Thyroid gland (tissue), 4 donors: ENCODE measurements at regions not wholly inside any gene's neighbourhood (a gene's known extent, or its start where the extent isn't known, plus 50 kb on each side); places are given as distances from the start of the nearest gene placed in this dataset.

Experiments
- DNase-seq, 2 donors: peaks; one replicate each; pipeline ENCODE4 v3.0.0-alpha.2; 2019
- H3K27ac ChIP-seq, 3 donors: fragments of 200-600 bp; sonication (generic); 1 replicate in 2 of 3; 2 replicates in 1 of 3; pipeline ENCODE4 v1.5.1; 2016 to 2019; ENCODE audit warnings: mild to moderate bottlenecking in 1 of 3, moderate library complexity in 1 of 3
- H3K27me3 ChIP-seq: fragments of 200-600 bp; sonication (generic); one replicate; pipeline ENCODE4 v1.5.1; 2019
- H3K36me3 ChIP-seq, 2 donors: fragments of 200-600 bp; sonication (generic); one replicate each; pipeline ENCODE4 v1.5.1; 2016 to 2019
- H3K4me1 ChIP-seq, 2 donors: fragments of 200-600 bp; sonication (generic); one replicate each; pipeline ENCODE4 v1.5.1; 2017 to 2019
- H3K4me3 ChIP-seq, 3 donors: fragments of 200-600 bp; sonication (generic); replicated peaks in 1 of 3; 1 replicate in 2 of 3; 2 replicates in 1 of 3; pipeline ENCODE4 v1.5.1; 2016; ENCODE audit warnings: mild to moderate bottlenecking in 1 of 3
- H3K9me3 ChIP-seq: fragments of 200-600 bp; sonication (generic); one replicate; pipeline ENCODE4 v1.5.1; 2017
- POLR2A ChIP-seq, 2 donors: fragments of 450-650 bp; IDR thresholded peaks; one replicate each; pipeline ENCODE4 v1.6.1; 2017; ENCODE audit warnings: antibody characterized with exemption in 2 of 2, mild to moderate bottlenecking in 2 of 2, moderate library complexity in 1 of 2
- WGBS, 2 donors: methylation state at CpG; one replicate each; pipeline ENCODE4 v1.1.5; 2017; 5-methylcytosine and 5-hydroxymethylcytosine counted together
- intact Hi-C: fragments of 100-400 bp; cut with DNase I; formaldehyde crosslinking; loops from one replicate; pipeline ENCODE4 v1.15.1; 2023
- TF ChIP-seq, protein P1 (sequence below), 6 experiments: fragments of 200-600 bp in 3 of 6; fragments of 450-650 bp in 3 of 6; sonication (generic) in 3 of 6; IDR thresholded peaks; one replicate each; pipeline ENCODE4 v1.5.1; 2016 to 2019; ENCODE audit warnings: antibody characterized with exemption in 6 of 6, mild to moderate bottlenecking in 2 of 6, inconsistent platforms in 1 of 6, moderate library complexity in 1 of 6

DNA sequence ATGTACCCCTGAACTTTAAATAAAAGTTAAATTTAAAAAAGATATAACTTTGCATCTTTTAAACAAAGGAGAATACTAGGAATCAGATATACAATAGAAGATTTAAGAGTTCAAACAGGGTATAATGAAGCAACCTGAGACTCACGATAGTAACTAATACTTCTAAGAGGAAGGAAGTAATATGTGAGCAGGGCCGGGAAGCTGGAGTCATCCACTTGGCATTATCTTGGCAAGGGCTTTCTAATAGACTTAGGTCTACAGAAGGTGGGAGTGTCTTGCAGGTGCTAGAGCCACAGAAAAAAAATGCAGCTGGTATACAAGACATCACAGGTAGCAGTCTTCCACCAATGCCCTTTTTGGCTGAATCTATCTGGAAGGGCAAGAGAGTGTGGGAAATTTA lies 231.9 kb downstream of the KCTD12 start:
- Histone ChIP-seq H3K9me3 (no peaks in the 10 kb centered on the region), H3K27me3 (no peaks in the 10 kb centered on the region), H3K4me1 (no peaks in the 10 kb centered on the region), H3K36me3 (no peaks in the 10 kb centered on the region), H3K4me3 (no peak overlapping the region), H3K27ac (no peak overlapping the region)
- intact Hi-C loops = no loop called here
- DNase-seq = no peak
- 74% methylated on average over 2 of the region's 2 CpGs for WGBS, 2 donors
- no peak for TF ChIP-seq POLR2A (IDR thresholded peaks at IDR 0.05)
- TF ChIP-seq, protein P1, sequence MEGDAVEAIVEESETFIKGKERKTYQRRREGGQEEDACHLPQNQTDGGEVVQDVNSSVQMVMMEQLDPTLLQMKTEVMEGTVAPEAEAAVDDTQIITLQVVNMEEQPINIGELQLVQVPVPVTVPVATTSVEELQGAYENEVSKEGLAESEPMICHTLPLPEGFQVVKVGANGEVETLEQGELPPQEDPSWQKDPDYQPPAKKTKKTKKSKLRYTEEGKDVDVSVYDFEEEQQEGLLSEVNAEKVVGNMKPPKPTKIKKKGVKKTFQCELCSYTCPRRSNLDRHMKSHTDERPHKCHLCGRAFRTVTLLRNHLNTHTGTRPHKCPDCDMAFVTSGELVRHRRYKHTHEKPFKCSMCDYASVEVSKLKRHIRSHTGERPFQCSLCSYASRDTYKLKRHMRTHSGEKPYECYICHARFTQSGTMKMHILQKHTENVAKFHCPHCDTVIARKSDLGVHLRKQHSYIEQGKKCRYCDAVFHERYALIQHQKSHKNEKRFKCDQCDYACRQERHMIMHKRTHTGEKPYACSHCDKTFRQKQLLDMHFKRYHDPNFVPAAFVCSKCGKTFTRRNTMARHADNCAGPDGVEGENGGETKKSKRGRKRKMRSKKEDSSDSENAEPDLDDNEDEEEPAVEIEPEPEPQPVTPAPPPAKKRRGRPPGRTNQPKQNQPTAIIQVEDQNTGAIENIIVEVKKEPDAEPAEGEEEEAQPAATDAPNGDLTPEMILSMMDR (IDR thresholded peaks at IDR 0.05) = no peak

DNA sequence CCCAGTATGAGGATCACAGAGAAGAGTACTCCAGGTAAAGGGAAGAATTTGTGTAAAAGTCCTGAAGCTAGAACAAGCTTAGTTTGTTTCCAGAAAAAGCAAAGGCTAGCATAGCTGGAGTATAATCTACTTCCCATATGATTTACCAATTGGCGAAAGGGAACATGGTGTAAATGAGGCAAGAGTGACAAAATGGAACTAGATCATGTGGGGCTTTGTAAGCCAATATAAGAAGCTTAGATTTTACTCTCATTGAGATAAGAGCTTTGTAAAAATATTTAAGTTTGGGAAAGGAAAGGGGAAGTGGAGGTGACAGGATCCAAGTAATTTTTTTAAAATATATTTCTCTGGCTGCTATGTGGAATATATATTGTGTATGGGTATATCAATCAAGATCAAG lies 234.9 kb downstream of the KCTD12 start:
- Histone ChIP-seq H3K4me1 (no peaks in the 10 kb centered on the region), H3K9me3 (no peaks in the 10 kb centered on the region), H3K27ac (no peak overlapping the region), H3K4me3 (no peak overlapping the region), H3K36me3 (no peaks in the 10 kb centered on the region), H3K27me3 (no peaks in the 10 kb centered on the region)
- TF ChIP-seq, protein P1 (IDR thresholded peaks at IDR 0.05) = no peak
- no peak for TF ChIP-seq POLR2A (IDR thresholded peaks at IDR 0.05)
- no peak for DNase-seq
- intact Hi-C loops = no loop called here
- 91 to 98% methylated on average over 1 of the region's 1 CpG for WGBS, 2 donors

DNA sequence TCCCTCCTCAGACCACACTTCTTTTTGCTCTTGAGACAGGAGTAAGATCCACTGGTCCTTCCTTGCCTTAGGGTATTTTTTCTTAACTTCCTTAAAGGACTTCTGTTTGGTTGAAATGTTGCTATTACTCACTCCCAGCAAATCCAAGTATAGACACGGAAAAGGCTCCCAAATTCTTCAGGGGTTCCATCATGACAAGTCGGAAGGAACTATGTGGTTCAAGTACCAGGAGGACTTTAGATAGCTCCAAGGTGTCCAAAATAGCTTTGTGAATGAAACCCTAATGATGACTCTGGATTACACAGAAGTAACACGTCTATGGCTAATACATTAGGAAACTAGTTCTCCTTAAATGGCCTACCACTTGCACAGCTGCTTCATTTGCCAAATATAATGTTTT lies 238.7 kb downstream of the KCTD12 start:
- Histone ChIP-seq H3K27ac (no peak overlapping the region), H3K4me1 (no peaks in the 10 kb centered on the region), H3K27me3 (no peaks in the 10 kb centered on the region), H3K36me3 (no peaks in the 10 kb centered on the region), H3K9me3 (no peaks in the 10 kb centered on the region), H3K4me3 (no peak overlapping the region)
- WGBS, 2 donors = 91 to 92% methylated on average over 3 of the region's 3 CpGs
- DNase-seq = no peak
- intact Hi-C loops = no loop called here
- TF ChIP-seq, protein P1 (IDR thresholded peaks at IDR 0.05) = no peak
- no peak for TF ChIP-seq POLR2A (IDR thresholded peaks at IDR 0.05)

DNA sequence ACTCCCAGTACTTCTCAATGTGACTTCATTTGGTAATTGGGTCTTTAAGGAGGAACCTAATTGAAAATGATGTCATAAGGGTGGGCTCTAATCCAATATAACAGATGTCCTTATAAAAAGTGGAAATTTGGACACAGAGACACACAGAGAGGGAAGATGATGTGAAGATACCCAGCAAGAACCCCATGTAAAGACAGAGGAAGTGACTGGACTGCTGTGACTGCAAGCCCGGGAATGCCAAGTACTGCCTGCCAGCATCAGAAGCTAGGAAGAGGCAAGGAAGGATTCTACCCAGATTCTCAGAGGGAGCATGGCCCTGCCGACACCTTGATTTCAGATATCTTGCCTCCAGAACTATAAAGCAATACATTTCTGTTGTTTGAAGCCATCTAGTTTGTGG lies 239.3 kb downstream of the KCTD12 start:
- H3K27me3 ChIP-seq = no peaks in the 10 kb centered on the region
- H3K4me1 ChIP-seq = no peaks in the 10 kb centered on the region
- no peaks in the 10 kb centered on the region for H3K9me3 ChIP-seq
- no peak overlapping the region for H3K27ac ChIP-seq
- H3K36me3 ChIP-seq = no peaks in the 10 kb centered on the region
- WGBS, 2 donors = 74 to 88% methylated on average over 2 of the region's 2 CpGs
- no peak overlapping the region for H3K4me3 ChIP-seq
- no peak for DNase-seq
- intact Hi-C loops = no loop called here
- TF ChIP-seq, protein P1 (IDR thresholded peaks at IDR 0.05) = no peak

DNA sequence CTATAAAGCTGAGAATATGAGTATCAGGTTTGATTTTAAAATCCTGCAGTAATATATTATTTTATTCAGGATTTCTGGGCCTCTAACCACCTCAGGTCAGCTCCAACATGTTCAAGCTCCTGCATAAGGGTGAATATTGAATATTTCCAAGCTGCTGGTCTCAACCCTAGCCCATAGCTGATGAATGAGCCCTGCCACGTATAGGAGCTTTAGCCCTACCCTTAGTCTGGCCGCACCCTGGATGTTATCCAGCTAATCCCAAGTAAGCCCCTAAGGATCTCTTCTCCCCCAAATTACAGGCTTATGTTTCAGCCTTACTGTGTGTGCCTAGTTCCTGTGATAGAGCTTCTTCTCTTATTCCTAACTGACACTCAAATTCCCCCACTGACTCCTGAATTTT lies 240.6 kb downstream of the KCTD12 start:
- no peaks in the 10 kb centered on the region for H3K27me3 ChIP-seq
- H3K4me1 ChIP-seq = no peaks in the 10 kb centered on the region
- intact Hi-C loops = no loop called here
- no peaks in the 10 kb centered on the region for H3K9me3 ChIP-seq
- 89 to 91% methylated on average over 2 of the region's 2 CpGs for WGBS, 2 donors
- H3K27ac ChIP-seq = no peak overlapping the region
- DNase-seq = no peak
- H3K36me3 ChIP-seq = no peaks in the 10 kb centered on the region
- no peak overlapping the region for H3K4me3 ChIP-seq
- no peak for TF ChIP-seq POLR2A (IDR thresholded peaks at IDR 0.05)
- TF ChIP-seq, protein P1 (IDR thresholded peaks at IDR 0.05) = no peak
